ENCODE measurements at regions not wholly inside any gene's neighbourhood (a gene's known extent, or its start where the extent isn't known, plus 50 kb on each side); places are given as distances from the start of the nearest gene placed in this dataset.
A peak's percentile ranks its signal among the peaks of the same experiment; 100 is the strongest.
"Not testable (repeated sequence)": the region's sequence is repeated elsewhere in the genome, so short reads cannot be mapped to it uniquely, and the experiment has no call there.

GRCh38 chr5:82723168-82723567, 354.0 kb downstream of the TMEM167A start:
- no peak for DNase-seq (ENCODE audit: low read depth)
- TF ChIP-seq CTCF (IDR thresholded peaks at IDR 0.05; ENCODE audit: insufficient read depth, low read depth, low read length), result no peak
- no peak overlapping the region for H3K4me3 ChIP-seq (ENCODE audit: low read depth, low read length)

GRCh38 chr5:82721087-82721410, 356.1 kb downstream of the TMEM167A start:
- DNase-seq (ENCODE audit: low read depth), result no peak
- no peak for TF ChIP-seq CTCF (IDR thresholded peaks at IDR 0.05; ENCODE audit: insufficient read depth, low read depth, low read length)
- H3K4me3 ChIP-seq (ENCODE audit: low read depth, low read length), result no peak overlapping the region

- no peak for TF ChIP-seq CTCF (IDR thresholded peaks at IDR 0.05; ENCODE audit: insufficient read depth, low read depth, low read length)
- no peak for DNase-seq (ENCODE audit: low read depth)
These were observed 356.7 kb downstream of the TMEM167A start for GRCh38 chr5:82720213-82721086.

GRCh38 chr5:82719368-82719767, 357.8 kb downstream of the TMEM167A start:
- no peak for TF ChIP-seq CTCF (IDR thresholded peaks at IDR 0.05; ENCODE audit: insufficient read depth, low read depth, low read length)
- no peak overlapping the region for H3K4me3 ChIP-seq (ENCODE audit: low read depth, low read length)
- peak; percentile 4 for DNase-seq (ENCODE audit: low read depth)

More at GRCh38 chr5:82720213-82721086, 356.7 kb downstream of the TMEM167A start:
- H3K4me3 ChIP-seq (ENCODE audit: low read depth, low read length), result no peak overlapping the region

- no peak for TF ChIP-seq CTCF (IDR thresholded peaks at IDR 0.05; ENCODE audit: insufficient read depth, low read depth, low read length)
- DNase-seq (ENCODE audit: low read depth), result no peak
- no peak overlapping the region for H3K4me3 ChIP-seq (ENCODE audit: low read depth, low read length)
These were observed 359.5 kb downstream of the TMEM167A start for GRCh38 chr5:82717738-82718137.

- not testable (repeated sequence) for H3K4me3 ChIP-seq (ENCODE audit: low read depth, low read length); DNase-seq (ENCODE audit: low read depth)
These were observed 362.5 kb downstream of the TMEM167A start for GRCh38 chr5:82714732-82715131.

GRCh38 chr5:82713811-82714210, 363.4 kb downstream of the TMEM167A start:
- no peak for DNase-seq (ENCODE audit: low read depth)
- TF ChIP-seq CTCF (IDR thresholded peaks at IDR 0.05; ENCODE audit: insufficient read depth, low read depth, low read length), result no peak
- no peak overlapping the region for H3K4me3 ChIP-seq (ENCODE audit: low read depth, low read length)
